WTC11 (cell line): ENCODE measurements at regions not wholly inside any gene's neighbourhood (a gene's known extent, or its start where the extent isn't known, plus 50 kb on each side); places are given as distances from the start of the nearest gene placed in this dataset.

Experiments
- CREB1 ChIP-seq: sonication (generic); formaldehyde crosslinking; IDR thresholded peaks from 2 replicates; pipeline ENCODE4 v1.8.0; 2023; ENCODE audit warnings: mild to moderate bottlenecking, missing genetic modification reagents
- ELF4 ChIP-seq: sonication (generic); formaldehyde crosslinking; IDR thresholded peaks from 2 replicates; pipeline ENCODE4 v1.8.1; 2022; ENCODE audit warnings: low read depth, mild to moderate bottlenecking, moderate library complexity, missing genetic modification reagents
- HMGXB4 ChIP-seq: sonication (generic); formaldehyde crosslinking; IDR thresholded peaks from 2 replicates; pipeline ENCODE4 v1.8.1; 2023; ENCODE audit warnings: mild to moderate bottlenecking, moderate library complexity, missing genetic modification reagents
- MAX ChIP-seq: sonication (generic); formaldehyde crosslinking; IDR thresholded peaks from 2 replicates; pipeline ENCODE4 v1.8.0; 2022; ENCODE audit warnings: mild to moderate bottlenecking, missing genetic modification reagents
- NR2C2 ChIP-seq: sonication (generic); formaldehyde crosslinking; IDR thresholded peaks from 2 replicates; pipeline ENCODE4 v1.8.0; 2022; ENCODE audit warnings: mild to moderate bottlenecking, missing genetic modification reagents
- TCF7 ChIP-seq: sonication (generic); formaldehyde crosslinking; IDR thresholded peaks from 2 replicates; pipeline ENCODE4 v1.8.0; 2022; ENCODE audit warnings: mild to moderate bottlenecking, low read depth, missing genetic modification reagents, moderate library complexity
- ZBTB21 ChIP-seq: sonication (generic); formaldehyde crosslinking; IDR thresholded peaks from 2 replicates; pipeline ENCODE4 v1.8.1; 2023; ENCODE audit warnings: mild to moderate bottlenecking, missing genetic modification reagents, borderline replicate concordance
- ZNF512 ChIP-seq: sonication (generic); formaldehyde crosslinking; IDR thresholded peaks from 2 replicates; pipeline ENCODE4 v1.8.1; 2022; ENCODE audit warnings: missing genetic modification reagents, borderline replicate concordance
- ZSCAN18 ChIP-seq: fragments of 250-450 bp; sonication (Bioruptor Pico); IDR thresholded peaks from 2 replicates; pipeline ENCODE4 v2.1.2; 2022; ENCODE audit warnings: mild to moderate bottlenecking, moderate library complexity
- TF ChIP-seq, protein P1 (sequence below): fragments of 200-600 bp; IDR thresholded peaks from 2 replicates; pipeline ENCODE4 v1.8.0; 2022; ENCODE audit warnings: antibody characterized with exemption
- TF ChIP-seq, protein P2 (sequence below): sonication (generic); formaldehyde crosslinking; IDR thresholded peaks from 2 replicates; pipeline ENCODE4 v1.8.1; 2023; ENCODE audit warnings: mild to moderate bottlenecking, missing genetic modification reagents, moderate library complexity
- TF ChIP-seq, protein P3 (sequence below): sonication (generic); formaldehyde crosslinking; IDR thresholded peaks from 2 replicates; pipeline ENCODE4 v1.8.1; 2022; ENCODE audit warnings: mild to moderate bottlenecking, moderate library complexity, missing genetic modification reagents
- TF ChIP-seq, protein P4 (sequence below): sonication (generic); formaldehyde crosslinking; IDR thresholded peaks from 2 replicates; pipeline ENCODE4 v1.8.1; 2023; ENCODE audit warnings: mild to moderate bottlenecking, missing genetic modification reagents, moderate library complexity
- TF ChIP-seq, protein P5 (sequence below): sonication (generic); formaldehyde crosslinking; conservative IDR thresholded peaks from 2 replicates; pipeline ENCODE4 v1.8.1; 2022; ENCODE audit warnings: mild to moderate bottlenecking, missing genetic modification reagents

DNA sequence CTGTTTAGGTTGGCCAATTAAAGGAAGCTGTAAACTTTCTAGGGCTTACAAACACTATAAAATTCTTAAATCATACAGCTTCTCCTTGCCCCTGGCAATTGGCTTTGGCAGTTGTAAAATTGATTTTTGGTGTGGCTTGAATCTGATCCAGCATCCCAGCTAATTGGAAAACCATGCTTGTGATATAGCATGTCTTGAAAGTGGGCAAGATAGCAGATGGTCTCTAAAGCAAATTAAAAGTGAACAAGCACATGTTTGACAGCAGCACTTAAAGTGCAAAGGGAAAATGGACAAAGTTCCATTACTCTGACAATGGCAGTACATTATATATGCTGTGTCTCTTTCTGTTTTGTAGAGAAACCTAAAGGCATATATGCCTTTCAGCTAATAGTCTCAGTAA is 302.9 kb upstream of the NXPH2 start:
- TF ChIP-seq, protein P1, sequence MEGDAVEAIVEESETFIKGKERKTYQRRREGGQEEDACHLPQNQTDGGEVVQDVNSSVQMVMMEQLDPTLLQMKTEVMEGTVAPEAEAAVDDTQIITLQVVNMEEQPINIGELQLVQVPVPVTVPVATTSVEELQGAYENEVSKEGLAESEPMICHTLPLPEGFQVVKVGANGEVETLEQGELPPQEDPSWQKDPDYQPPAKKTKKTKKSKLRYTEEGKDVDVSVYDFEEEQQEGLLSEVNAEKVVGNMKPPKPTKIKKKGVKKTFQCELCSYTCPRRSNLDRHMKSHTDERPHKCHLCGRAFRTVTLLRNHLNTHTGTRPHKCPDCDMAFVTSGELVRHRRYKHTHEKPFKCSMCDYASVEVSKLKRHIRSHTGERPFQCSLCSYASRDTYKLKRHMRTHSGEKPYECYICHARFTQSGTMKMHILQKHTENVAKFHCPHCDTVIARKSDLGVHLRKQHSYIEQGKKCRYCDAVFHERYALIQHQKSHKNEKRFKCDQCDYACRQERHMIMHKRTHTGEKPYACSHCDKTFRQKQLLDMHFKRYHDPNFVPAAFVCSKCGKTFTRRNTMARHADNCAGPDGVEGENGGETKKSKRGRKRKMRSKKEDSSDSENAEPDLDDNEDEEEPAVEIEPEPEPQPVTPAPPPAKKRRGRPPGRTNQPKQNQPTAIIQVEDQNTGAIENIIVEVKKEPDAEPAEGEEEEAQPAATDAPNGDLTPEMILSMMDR, result no peak
- TF ChIP-seq, protein P2, sequence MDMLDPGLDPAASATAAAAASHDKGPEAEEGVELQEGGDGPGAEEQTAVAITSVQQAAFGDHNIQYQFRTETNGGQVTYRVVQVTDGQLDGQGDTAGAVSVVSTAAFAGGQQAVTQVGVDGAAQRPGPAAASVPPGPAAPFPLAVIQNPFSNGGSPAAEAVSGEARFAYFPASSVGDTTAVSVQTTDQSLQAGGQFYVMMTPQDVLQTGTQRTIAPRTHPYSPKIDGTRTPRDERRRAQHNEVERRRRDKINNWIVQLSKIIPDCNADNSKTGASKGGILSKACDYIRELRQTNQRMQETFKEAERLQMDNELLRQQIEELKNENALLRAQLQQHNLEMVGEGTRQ (CRISPR knock-in tag), result no peak
- TF ChIP-seq CREB1, result no peak
- TF ChIP-seq ZNF512 (CRISPR knock-in tag), result no peak
- no peak for TF ChIP-seq TCF7 (CRISPR knock-in tag)
- TF ChIP-seq NR2C2 (CRISPR knock-in tag), result no peak
- TF ChIP-seq, protein P3, sequence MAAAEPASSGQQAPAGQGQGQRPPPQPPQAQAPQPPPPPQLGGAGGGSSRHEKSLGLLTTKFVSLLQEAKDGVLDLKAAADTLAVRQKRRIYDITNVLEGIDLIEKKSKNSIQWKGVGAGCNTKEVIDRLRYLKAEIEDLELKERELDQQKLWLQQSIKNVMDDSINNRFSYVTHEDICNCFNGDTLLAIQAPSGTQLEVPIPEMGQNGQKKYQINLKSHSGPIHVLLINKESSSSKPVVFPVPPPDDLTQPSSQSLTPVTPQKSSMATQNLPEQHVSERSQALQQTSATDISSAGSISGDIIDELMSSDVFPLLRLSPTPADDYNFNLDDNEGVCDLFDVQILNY (CRISPR knock-in tag), result no peak
- TF ChIP-seq HMGXB4 (CRISPR knock-in tag), result no peak
- no peak for TF ChIP-seq MAX (CRISPR knock-in tag)
- TF ChIP-seq, protein P4, sequence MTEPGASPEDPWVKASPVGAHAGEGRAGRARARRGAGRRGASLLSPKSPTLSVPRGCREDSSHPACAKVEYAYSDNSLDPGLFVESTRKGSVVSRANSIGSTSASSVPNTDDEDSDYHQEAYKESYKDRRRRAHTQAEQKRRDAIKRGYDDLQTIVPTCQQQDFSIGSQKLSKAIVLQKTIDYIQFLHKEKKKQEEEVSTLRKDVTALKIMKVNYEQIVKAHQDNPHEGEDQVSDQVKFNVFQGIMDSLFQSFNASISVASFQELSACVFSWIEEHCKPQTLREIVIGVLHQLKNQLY, result no peak
- TF ChIP-seq, protein P5, sequence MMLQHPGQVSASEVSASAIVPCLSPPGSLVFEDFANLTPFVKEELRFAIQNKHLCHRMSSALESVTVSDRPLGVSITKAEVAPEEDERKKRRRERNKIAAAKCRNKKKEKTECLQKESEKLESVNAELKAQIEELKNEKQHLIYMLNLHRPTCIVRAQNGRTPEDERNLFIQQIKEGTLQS (CRISPR knock-in tag), result no peak
- no peak for TF ChIP-seq ZSCAN18
- no peak for TF ChIP-seq ZBTB21 (CRISPR knock-in tag)
- TF ChIP-seq ELF4, result no peak
